PFSK-1 (cell line): ENCODE measurements at regions not wholly inside any gene's neighbourhood (a gene's known extent, or its start where the extent isn't known, plus 50 kb on each side); places are given as distances from the start of the nearest gene placed in this dataset.

ENCODE experiments used
- FOXP2 ChIP-seq: optimal IDR thresholded peaks from 2 replicates; pipeline ENCODE3; 2011; ENCODE audit warnings: borderline replicate concordance, control low read depth, inconsistent platforms; ENCODE audit not compliant: insufficient read depth; ENCODE audit errors: extremely low read length, extremely low read depth
- POLR2AphosphoS5 ChIP-seq: IDR thresholded peaks from 2 replicates; pipeline ENCODE4 v1.6.1; 2012; ENCODE audit warnings: low read depth, mild to moderate bottlenecking, control low read depth, low read length, moderate library complexity
- REST ChIP-seq, 2 experiments: IDR thresholded peaks; 2 replicates each; pipeline versions ENCODE4 v1.6.1 to v1.8.0; 2011 to 2012; ENCODE audit warnings: low read depth in 2 of 2, low read length in 2 of 2, control low read depth in 1 of 2, inconsistent platforms in 1 of 2, mild to moderate bottlenecking in 1 of 2, moderate library complexity in 1 of 2; ENCODE audit not compliant: insufficient read depth in 1 of 2
- SIN3A ChIP-seq: IDR thresholded peaks from 2 replicates; pipeline ENCODE4 v1.6.1; 2012; ENCODE audit warnings: mild to moderate bottlenecking, low read length, moderate library complexity, borderline replicate concordance; ENCODE audit not compliant: insufficient read depth
- TAF1 ChIP-seq: IDR thresholded peaks from 2 replicates; pipeline ENCODE4 v1.6.1; 2012; ENCODE audit warnings: low read length, control low read depth, borderline replicate concordance; ENCODE audit not compliant: insufficient read depth

- TF ChIP-seq FOXP2 (no peak), POLR2AphosphoS5 (no peak)
These were observed 309.1 kb upstream of the KLF3 start for GRCh38 chr4:38354872-38355271.

GRCh38 chr4:38356686-38357085 lies 307.3 kb upstream of the KLF3 start:
- TF ChIP-seq SIN3A, result no peak
- no peak for TF ChIP-seq POLR2AphosphoS5

- TF ChIP-seq POLR2AphosphoS5 (no peak), TAF1 (no peak), SIN3A (no peak), REST (IDR thresholded peaks at IDR 0.05; ENCODE audit: insufficient read depth in 1 of 2, low read depth in 2 of 2, low read length in 2 of 2) (no peak), FOXP2 (no peak)
These were observed 306.5 kb upstream of the KLF3 start for GRCh38 chr4:38357546-38357945.

GRCh38 chr4:38359113-38359512 lies 304.9 kb upstream of the KLF3 start:
- TF ChIP-seq FOXP2 (no peak), SIN3A (no peak), TAF1 (no peak), POLR2AphosphoS5 (no peak), REST (IDR thresholded peaks at IDR 0.05; ENCODE audit: insufficient read depth in 1 of 2, low read depth in 2 of 2, low read length in 2 of 2) (no peak)

DNA sequence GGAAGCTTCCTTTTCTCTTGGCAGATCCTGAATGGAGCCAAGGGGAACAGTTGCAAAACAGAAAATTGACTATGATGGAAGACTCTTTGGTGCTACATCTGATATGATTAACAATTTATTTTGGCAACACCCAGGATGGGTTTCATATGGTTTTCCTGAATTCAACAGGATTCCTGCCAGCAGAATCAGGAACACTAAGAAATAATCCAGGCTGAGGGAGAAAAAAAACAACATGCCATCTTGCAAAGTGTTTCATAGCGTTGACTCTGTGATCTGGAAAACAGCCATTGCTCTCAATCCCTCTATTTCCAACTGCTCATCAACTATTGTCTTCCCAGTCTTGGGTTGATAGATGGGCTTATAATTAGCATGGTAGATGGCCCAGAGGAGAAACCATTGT lies 303.8 kb upstream of the KLF3 start:
- TF ChIP-seq FOXP2 (no peak), SIN3A (no peak), REST (IDR thresholded peaks at IDR 0.05; ENCODE audit: insufficient read depth in 1 of 2, low read depth in 2 of 2, low read length in 2 of 2) (no peak), TAF1 (no peak), POLR2AphosphoS5 (no peak)

DNA sequence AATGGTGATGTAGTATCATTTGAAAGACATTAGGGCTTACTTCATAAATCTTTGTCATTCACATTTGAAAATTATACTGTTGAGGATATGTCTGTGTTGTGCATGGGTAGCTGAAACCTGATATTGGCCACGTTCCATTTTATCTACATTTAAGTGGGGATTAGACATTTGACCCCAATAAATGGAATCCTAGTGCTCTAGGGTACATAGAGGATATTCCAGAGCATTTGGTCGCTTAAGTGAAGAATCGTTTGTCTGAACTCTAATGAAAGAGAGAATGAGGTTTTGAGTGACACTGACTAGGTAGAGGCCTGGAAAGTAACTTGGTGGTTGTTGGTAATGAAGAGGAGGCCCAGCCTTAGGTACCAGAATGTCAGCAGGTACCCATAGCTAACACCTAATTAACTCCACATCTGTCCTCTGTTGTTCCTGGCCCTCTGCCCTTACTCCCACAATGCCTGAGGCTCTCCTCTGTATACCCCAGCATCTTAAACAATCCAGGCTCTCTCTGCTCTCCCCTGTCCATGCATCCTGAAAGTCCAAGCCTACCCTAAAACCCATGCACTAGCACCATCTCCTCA lies 299.5 kb upstream of the KLF3 start:
- no peak for TF ChIP-seq REST (IDR thresholded peaks at IDR 0.05; ENCODE audit: insufficient read depth in 1 of 2, low read depth in 2 of 2, low read length in 2 of 2)
- TF ChIP-seq FOXP2, result no peak
- no peak for TF ChIP-seq SIN3A
- TF ChIP-seq TAF1, result no peak
- no peak for TF ChIP-seq POLR2AphosphoS5
